HG03108 (cell line): ENCODE measurements at regions not wholly inside any gene's neighbourhood (a gene's known extent, or its start where the extent isn't known, plus 50 kb on each side); places are given as distances from the start of the nearest gene placed in this dataset.
"Not testable (repeated sequence)": the region's sequence is repeated elsewhere in the genome, so short reads cannot be mapped to it uniquely, and the experiment has no call there.

Experiments
- ATAC-seq: cut with Tn5 transposase; IDR thresholded peaks from one replicate; pipeline ENCODE4 v1.9.1; 2021; ENCODE audit warnings: moderate library complexity; ENCODE audit not compliant: unreplicated experiment

GRCh38 chr16:86737083-86737482 lies 158.7 kb downstream of the FOXL1 start:
- ATAC-seq, result no peak

- ATAC-seq, result not testable (repeated sequence)
Measured at GRCh38 chr16:86738322-86738721, 160.0 kb downstream of the FOXL1 start.

- ATAC-seq, result no peak
Measured at GRCh38 chr16:86739178-86739577, 160.8 kb downstream of the FOXL1 start.

GRCh38 chr16:86739808-86740207 lies 161.5 kb downstream of the FOXL1 start:
- no peak for ATAC-seq

- no peak for ATAC-seq
Measured at GRCh38 chr16:86740298-86740697, 161.9 kb downstream of the FOXL1 start.

GRCh38 chr16:86740906-86741799 lies 162.8 kb downstream of the FOXL1 start:
- ATAC-seq, result no peak

GRCh38 chr16:86747761-86748160 lies 169.4 kb downstream of the FOXL1 start:
- ATAC-seq, result no peak

- no peak for ATAC-seq
Measured at GRCh38 chr16:86748652-86749051, 170.3 kb downstream of the FOXL1 start.

- ATAC-seq, result no peak
Measured at GRCh38 chr16:86751076-86752030, 173.0 kb downstream of the FOXL1 start.

- ATAC-seq, result no peak
Measured at GRCh38 chr16:86752582-86753175, 174.3 kb downstream of the FOXL1 start.

- ATAC-seq, result no peak
Measured at GRCh38 chr16:86753399-86753798, 175.1 kb downstream of the FOXL1 start.

GRCh38 chr16:86755571-86756006 lies 177.2 kb downstream of the FOXL1 start:
- no peak for ATAC-seq

- ATAC-seq, result no peak
Measured at GRCh38 chr16:86756882-86757703, 178.7 kb downstream of the FOXL1 start.

- no peak for ATAC-seq
Measured at GRCh38 chr16:86757704-86758040, 179.3 kb downstream of the FOXL1 start.

GRCh38 chr16:86758932-86759331 lies 180.6 kb downstream of the FOXL1 start:
- no peak for ATAC-seq

GRCh38 chr16:86761111-86762031 lies 183.0 kb downstream of the FOXL1 start:
- no peak for ATAC-seq

GRCh38 chr16:86762095-86762494 lies 183.7 kb downstream of the FOXL1 start:
- ATAC-seq, result no peak

GRCh38 chr16:86763819-86764218 lies 185.5 kb downstream of the FOXL1 start:
- no peak for ATAC-seq

- ATAC-seq, result no peak
Measured at GRCh38 chr16:86764551-86764950, 186.2 kb downstream of the FOXL1 start.
